ENCODE measurements at regions not wholly inside any gene's neighbourhood (a gene's known extent, or its start where the extent isn't known, plus 50 kb on each side); places are given as distances from the start of the nearest gene placed in this dataset.
"Not testable (repeated sequence)": the region's sequence is repeated elsewhere in the genome, so short reads cannot be mapped to it uniquely, and the experiment has no call there.

GRCh38 chr1:143572661-143573060, 399.1 kb downstream of the FAM72C start:
- not testable (repeated sequence) for TF ChIP-seq POLR2A, CTCF (IDR thresholded peaks at IDR 0.05)

All from body of pancreas (tissue), 4 donors.